GM21786 (cell line): ENCODE measurements at regions not wholly inside any gene's neighbourhood (a gene's known extent, or its start where the extent isn't known, plus 50 kb on each side); places are given as distances from the start of the nearest gene placed in this dataset.
"Not testable (repeated sequence)": the region's sequence is repeated elsewhere in the genome, so short reads cannot be mapped to it uniquely, and the experiment has no call there.

ENCODE experiments used
- ATAC-seq: cut with Tn5 transposase; IDR thresholded peaks from one replicate; pipeline ENCODE4 v1.9.1; 2021; ENCODE audit not compliant: unreplicated experiment

GRCh38 chr4:171538601-171539100, 274.6 kb upstream of the GALNTL6 start:
- no peak for ATAC-seq

DNA sequence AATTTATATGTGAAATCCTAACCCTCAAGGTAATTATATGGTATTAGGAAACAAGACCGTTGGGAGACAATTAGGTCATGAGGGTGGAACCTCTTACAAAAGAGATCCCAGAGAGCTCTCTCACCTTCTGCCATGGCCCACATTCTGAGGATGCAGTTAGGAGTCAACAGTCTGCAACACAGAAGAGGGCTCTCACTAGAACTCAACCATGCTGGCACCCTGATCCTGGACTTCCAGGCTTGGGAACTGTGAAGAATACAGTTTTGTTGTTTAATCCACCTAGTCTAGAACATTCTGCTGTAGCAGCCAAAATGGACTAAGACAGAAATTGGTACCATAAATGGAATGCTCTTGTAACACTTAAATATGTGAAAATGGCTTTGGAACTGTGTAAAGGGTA, 278.8 kb upstream of the GALNTL6 start:
- ATAC-seq = no peak

- ATAC-seq = no peak
Observed at GRCh38 chr4:171532968-171533367, 280.2 kb upstream of the GALNTL6 start.

DNA sequence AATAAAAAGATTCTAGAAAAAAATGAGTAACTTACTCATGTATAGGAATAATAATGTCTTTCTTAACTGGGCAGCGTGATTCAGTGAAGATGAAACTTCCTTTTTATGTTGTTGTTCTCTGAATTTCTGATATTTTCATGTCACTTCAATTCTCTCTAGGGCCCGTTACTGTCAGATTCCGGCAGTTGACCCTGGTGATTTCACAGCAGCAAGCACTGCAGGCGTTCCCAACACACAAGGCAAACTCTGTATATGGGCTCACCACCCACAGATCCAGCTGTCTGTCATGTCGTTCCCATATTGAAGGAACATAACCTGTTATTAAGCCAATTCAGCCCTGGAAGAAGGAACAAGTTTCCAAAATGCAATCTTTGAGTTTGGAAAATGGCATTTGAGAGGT, 288.3 kb upstream of the GALNTL6 start:
- no peak for ATAC-seq

DNA sequence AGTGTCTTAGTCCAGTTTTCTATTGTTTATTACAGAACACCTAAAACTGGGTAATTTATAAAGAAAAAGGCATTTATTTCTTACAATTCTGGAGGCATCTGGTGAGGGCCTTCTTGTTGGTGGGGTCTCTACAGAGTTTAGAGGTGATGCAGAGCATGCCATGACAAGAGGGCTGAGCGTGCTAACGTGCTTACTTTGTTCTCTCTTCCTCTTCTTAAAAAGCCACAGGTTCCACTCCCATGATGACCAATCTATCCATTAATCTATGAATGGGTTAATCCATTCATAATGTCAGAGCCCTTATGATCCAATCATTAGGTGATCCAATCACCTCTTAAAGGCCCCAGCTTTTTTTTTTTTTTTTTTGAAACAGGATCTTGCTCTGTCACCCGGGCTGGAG, 291.5 kb upstream of the GALNTL6 start:
- ATAC-seq = no peak

DNA sequence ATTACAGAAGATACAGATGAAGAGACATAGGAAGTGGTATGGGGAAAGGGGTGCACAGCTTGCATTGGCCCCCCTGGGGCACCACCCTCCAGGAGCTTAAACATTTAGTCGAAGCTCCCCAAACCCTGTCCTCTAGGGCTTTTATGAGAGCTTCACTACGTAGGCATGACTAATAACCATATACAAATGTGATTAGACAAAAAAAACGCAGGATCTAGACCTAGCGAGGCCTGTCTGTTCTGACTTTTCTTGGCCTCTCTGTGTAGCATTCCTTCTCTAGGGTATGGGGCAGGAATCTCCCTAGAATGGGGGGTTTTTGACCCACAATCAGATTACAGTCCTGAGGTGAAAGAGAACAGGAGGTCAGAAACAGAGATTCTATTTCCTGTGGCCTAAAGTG, 293.7 kb upstream of the GALNTL6 start:
- no peak for ATAC-seq

- ATAC-seq = no peak
Observed at GRCh38 chr4:171517883-171518282, 295.3 kb upstream of the GALNTL6 start.

GRCh38 chr4:171516694-171517093, 296.5 kb upstream of the GALNTL6 start:
- ATAC-seq = no peak

- ATAC-seq = no peak
Observed at GRCh38 chr4:171484681-171485080, 328.5 kb upstream of the GALNTL6 start.

- ATAC-seq = no peak
Observed at GRCh38 chr4:171478181-171478580, 335.0 kb upstream of the GALNTL6 start.

GRCh38 chr4:171475111-171475510, 338.1 kb upstream of the GALNTL6 start:
- ATAC-seq = not testable (repeated sequence)

DNA sequence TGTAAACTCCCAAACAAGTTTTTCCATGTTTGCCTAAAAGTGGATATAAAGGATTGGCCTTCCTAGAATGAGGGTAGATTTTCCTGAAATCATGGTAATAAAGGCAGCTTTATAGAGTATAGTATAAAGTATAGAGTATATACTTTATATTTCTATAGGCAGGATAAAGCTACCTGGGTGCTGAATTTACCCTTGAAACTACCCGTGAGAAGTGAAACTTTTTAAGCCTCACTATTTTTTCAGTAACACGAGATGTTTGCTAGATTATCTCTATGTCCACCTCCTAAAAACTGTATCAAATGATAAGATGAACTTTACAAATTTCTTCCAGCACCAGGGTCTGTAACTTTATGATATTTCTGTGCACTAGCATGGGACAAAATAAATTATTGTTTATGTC, 340.0 kb upstream of the GALNTL6 start:
- ATAC-seq = no peak

DNA sequence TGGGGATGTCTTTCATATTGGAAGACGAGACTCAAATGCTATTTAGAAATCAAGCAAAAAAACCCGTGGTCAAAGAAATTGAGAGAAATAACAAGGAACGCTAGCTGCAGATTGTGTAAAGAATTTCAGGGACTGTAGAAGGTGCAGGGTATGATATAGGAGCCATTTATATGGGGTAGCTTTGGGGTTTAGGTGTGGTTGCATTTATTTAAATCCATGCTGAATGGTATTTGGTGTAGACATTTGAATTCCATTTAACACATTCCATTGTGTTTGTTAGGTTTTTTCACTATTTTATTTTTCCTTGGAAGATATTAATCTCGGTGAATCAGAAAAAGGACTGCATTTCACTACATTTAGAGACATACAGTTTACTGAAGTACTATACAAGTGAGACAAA, 341.0 kb upstream of the GALNTL6 start:
- ATAC-seq = no peak

GRCh38 chr4:171464499-171464898, 348.7 kb upstream of the GALNTL6 start:
- ATAC-seq = no peak

- ATAC-seq = no peak
Observed at GRCh38 chr4:171461191-171461590, 352.0 kb upstream of the GALNTL6 start.

DNA sequence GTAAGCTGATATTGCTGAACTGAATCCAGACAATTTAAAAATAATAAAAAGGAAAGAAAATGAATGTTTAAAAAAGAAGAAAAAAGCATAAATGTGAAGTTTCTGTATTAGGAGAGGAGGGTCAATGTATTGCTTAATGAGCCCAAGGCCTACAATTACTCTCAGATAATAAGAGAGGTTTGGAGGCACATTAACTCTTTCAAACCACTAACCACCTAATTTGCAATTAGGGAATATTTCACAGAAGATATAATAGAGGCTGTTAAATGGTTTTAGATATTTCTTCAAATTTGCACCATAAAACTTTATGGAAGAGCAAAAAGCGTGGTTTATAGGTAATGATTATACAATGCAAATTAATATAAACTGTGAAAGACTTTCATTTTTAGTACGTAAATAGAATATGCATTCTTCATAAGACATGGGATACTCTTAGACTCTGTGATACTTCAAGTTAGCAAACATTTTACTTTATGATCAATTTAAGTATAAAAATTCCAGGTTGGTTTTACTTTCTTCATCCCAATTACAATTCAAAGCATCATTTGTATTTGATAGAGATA, 364.2 kb upstream of the GALNTL6 start:
- ATAC-seq = no peak

- no peak for ATAC-seq
Observed at GRCh38 chr4:171448358-171448757, 364.8 kb upstream of the GALNTL6 start.

DNA sequence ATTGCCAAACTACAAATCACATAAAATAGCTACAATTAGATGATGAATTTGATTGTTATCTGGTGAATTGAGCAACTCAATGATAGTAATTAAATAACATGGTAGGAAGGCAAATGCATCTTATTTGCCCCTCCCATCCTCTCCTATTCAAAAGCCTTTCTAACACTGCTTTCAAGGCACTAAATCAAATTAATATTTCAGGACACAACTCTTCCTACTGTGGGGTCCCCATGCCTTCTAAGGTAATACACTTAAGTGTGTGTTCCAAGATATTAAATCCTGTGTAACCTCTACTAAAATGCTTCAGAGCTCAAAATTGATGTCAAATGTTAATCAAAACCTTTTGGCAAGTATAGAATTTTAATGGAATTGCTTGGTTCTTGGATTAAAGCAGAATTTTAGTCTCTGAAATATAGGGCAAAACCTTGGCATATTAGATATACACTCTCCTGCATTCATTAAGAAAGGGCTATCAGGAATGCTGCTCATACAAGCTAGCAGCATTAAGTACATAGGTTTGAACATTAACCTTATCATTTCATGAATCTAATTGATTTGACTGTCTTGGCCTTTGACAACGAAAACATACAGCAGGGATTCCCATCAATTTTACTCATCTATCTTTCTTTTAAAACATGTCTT, 371.8 kb upstream of the GALNTL6 start:
- no peak for ATAC-seq

- ATAC-seq = no peak
Observed at GRCh38 chr4:171433674-171434073, 379.5 kb upstream of the GALNTL6 start.

DNA sequence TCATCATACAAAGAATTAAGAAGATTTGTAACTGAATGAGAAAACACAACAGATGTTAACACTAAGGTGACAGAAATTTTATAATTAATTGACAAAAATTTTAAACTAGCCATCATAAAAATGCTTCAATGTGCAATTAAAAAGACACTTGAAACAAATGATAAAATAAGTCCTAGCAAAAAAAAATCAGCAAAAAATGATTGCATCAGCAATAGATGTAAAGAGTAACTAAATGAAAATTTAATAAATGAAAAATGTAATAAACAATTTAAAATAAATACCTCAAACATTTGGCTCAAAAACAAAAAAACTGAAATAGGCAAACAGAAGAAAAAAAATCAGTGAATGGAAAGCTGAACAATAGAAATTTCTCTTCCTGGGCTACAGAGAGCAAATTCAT, 380.7 kb upstream of the GALNTL6 start:
- ATAC-seq = no peak

DNA sequence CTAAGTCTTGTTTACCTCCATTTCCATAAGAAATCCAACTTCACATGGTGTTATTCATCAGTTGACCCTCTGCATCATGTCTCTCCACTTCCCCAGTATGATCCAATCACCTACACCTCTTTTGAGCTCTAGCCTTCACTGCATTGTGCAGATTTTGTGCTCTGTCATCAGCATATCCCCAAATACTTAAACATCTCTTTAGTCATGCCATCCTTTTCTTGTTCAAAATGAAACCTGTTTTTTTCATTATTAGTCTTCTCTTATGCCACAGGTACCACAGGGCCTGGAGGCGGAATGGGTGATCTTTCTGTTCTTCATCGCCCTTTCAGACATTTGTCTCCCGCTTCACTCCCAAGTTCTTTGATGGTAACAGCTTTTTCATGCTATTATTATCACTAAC, 382.7 kb upstream of the GALNTL6 start:
- ATAC-seq = peak; percentile 72

- ATAC-seq = no peak
Observed at GRCh38 chr4:171397175-171397574, 416.0 kb upstream of the GALNTL6 start.

DNA sequence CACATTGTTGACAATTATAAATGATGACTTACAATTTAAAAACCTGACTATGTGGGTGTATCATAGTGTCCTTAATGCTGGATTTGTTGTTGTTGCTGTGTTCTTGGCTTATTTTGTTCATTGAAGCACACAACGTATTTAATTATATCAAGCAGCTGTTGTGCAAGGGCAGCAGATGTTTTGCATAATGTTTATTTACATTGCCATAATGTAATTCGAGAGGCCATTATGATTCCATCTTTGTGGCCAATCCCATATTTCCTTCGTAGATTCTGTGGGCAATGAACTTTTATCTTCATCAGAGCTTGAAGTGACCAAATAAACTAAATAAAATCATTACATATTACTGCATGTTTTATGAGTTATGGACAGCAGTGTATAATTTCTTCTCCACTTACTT, 422.6 kb upstream of the GALNTL6 start:
- no peak for ATAC-seq
